Endothelial cell (in vitro differentiated cells): ENCODE measurements at regions not wholly inside any gene's neighbourhood (a gene's known extent, or its start where the extent isn't known, plus 50 kb on each side); places are given as distances from the start of the nearest gene placed in this dataset.

Experiments used
- DNase-seq: peaks from one replicate; pipeline ENCODE4 v3.0.0; 2021; ENCODE audit warnings: low spot score
- H3K27ac Mint-ChIP-seq: one replicate; pipeline ENCODE4 v1.8.0; 2021; ENCODE audit warnings: mixed read lengths, inconsistent platforms; ENCODE audit not compliant: unreplicated experiment
- H3K27me3 Mint-ChIP-seq: one replicate; pipeline ENCODE4 v1.8.0; 2021; ENCODE audit warnings: mild to moderate bottlenecking, moderate library complexity, mixed read lengths, inconsistent platforms; ENCODE audit not compliant: unreplicated experiment
- H3K36me3 Mint-ChIP-seq: one replicate; pipeline ENCODE4 v1.8.0; 2021; ENCODE audit warnings: mild to moderate bottlenecking, low read depth, mixed read lengths, inconsistent platforms; ENCODE audit not compliant: unreplicated experiment
- H3K4me1 Mint-ChIP-seq: one replicate; pipeline ENCODE4 v1.8.0; 2021; ENCODE audit warnings: mild to moderate bottlenecking, mixed read lengths, inconsistent platforms; ENCODE audit not compliant: unreplicated experiment
- H3K4me3 Mint-ChIP-seq: one replicate; pipeline ENCODE4 v1.8.0; 2021; ENCODE audit warnings: mild to moderate bottlenecking, mixed read lengths, inconsistent platforms; ENCODE audit not compliant: unreplicated experiment
- H3K9me3 Mint-ChIP-seq: one replicate; pipeline ENCODE4 v1.8.0; 2021; ENCODE audit warnings: mixed read lengths, inconsistent platforms; ENCODE audit not compliant: unreplicated experiment
- TF ChIP-seq, protein P1 (sequence below): fragments of 200-600 bp; sonication (generic); IDR thresholded peaks from one replicate; pipeline ENCODE4 v1.5.0; 2021; ENCODE audit warnings: antibody characterized with exemption; ENCODE audit not compliant: unreplicated experiment

DNA sequence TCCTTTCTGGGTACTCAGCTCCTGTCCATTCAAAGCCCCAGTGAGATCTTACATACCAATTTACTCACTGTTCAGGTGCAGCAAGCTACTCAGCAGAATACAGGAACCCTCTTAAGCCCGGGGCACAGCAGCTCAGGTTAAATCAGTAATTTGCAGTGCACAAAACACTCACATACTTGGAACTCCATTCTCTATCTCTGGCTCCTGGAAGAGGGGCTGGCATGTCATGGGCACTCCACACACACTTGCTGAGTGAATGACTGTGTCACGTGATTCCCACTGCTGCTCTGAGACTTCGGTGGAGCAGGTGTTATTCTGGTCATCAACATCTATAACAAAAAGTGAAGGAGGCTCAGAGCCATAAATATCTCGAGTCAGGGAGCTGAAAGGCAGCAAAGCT, 157.3 kb upstream of the BDNF start:
- H3K36me3 Mint-ChIP-seq: no peaks in the 10 kb centered on the region
- TF ChIP-seq, protein P1, sequence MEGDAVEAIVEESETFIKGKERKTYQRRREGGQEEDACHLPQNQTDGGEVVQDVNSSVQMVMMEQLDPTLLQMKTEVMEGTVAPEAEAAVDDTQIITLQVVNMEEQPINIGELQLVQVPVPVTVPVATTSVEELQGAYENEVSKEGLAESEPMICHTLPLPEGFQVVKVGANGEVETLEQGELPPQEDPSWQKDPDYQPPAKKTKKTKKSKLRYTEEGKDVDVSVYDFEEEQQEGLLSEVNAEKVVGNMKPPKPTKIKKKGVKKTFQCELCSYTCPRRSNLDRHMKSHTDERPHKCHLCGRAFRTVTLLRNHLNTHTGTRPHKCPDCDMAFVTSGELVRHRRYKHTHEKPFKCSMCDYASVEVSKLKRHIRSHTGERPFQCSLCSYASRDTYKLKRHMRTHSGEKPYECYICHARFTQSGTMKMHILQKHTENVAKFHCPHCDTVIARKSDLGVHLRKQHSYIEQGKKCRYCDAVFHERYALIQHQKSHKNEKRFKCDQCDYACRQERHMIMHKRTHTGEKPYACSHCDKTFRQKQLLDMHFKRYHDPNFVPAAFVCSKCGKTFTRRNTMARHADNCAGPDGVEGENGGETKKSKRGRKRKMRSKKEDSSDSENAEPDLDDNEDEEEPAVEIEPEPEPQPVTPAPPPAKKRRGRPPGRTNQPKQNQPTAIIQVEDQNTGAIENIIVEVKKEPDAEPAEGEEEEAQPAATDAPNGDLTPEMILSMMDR: no peak
- no peaks in the 10 kb centered on the region for H3K9me3 Mint-ChIP-seq
- H3K4me3 Mint-ChIP-seq: no peak overlapping the region
- no peaks in the 10 kb centered on the region for H3K27me3 Mint-ChIP-seq
- no peak for DNase-seq
- no peaks in the 10 kb centered on the region for H3K4me1 Mint-ChIP-seq
- H3K27ac Mint-ChIP-seq: no peak overlapping the region

DNA sequence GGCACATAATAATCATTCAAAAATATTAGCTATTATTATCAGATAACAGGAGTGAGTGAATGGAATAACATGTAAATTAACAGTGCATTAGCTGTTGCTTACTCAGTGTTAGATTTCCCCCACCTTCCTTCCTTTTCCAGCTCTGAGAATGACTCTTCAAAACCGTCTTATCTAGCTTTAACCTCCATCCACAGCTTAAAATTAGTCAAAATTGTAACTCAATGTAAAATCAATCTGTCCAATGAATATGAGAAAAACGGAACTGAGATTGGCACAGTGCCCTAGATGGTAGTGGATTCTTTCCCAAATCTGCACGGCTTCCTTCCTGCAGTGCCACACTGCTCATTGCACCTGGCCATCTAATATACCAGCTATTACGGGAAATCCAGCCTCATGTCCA, 156.8 kb upstream of the BDNF start:
- peaks cover 1% of the 10 kb centered on the region for H3K27me3 Mint-ChIP-seq
- no peak for DNase-seq
- no peak overlapping the region for H3K4me3 Mint-ChIP-seq
- no peaks in the 10 kb centered on the region for H3K36me3 Mint-ChIP-seq
- H3K4me1 Mint-ChIP-seq: no peaks in the 10 kb centered on the region
- no peaks in the 10 kb centered on the region for H3K9me3 Mint-ChIP-seq
- TF ChIP-seq, protein P1: no peak
- H3K27ac Mint-ChIP-seq: no peak overlapping the region

DNA sequence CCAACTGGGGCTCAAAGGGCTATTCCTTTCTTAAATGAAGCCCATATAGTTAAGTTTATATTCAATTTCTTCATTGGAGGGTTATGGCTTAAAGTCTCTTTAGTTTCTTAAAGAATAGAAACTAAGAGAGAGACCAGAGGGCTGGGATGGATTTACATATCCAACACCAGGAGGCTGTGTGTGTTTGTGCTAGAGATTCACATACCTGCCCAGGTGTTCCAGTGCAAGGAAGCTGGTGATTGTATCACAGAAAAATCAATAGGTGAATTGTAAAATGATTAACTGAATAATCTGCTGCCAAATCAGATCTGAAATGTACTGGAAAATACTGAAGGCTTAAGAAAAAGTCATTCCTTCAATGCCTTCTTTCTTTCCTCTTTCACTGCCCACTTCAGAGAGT, 148.2 kb upstream of the BDNF start:
- TF ChIP-seq, protein P1: no peak
- H3K9me3 Mint-ChIP-seq: no peaks in the 10 kb centered on the region
- peaks cover 4% of the 10 kb centered on the region for H3K27me3 Mint-ChIP-seq
- no peaks in the 10 kb centered on the region for H3K36me3 Mint-ChIP-seq
- H3K4me3 Mint-ChIP-seq: no peak overlapping the region
- no peaks in the 10 kb centered on the region for H3K4me1 Mint-ChIP-seq
- no peak overlapping the region for H3K27ac Mint-ChIP-seq
- DNase-seq: no peak

DNA sequence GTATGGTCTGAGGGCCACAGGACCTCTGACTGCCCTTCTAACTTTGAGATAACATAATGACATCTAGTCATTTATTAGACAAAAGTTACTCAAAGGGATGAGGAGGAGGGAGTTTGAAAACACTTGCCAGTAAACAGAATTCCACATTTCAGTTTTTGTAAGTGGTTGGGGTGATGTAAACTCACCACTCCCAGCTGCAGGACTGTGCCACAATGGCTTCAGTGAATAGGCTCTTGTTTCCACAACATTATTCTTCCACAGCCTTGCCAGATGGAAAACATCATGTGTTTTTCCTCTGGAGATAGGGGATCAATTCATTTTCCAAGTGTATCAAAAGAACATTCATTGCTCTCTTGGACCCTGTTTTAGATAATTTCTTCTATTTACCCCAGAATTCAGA, 147.2 kb upstream of the BDNF start:
- Mint-ChIP-seq H3K4me3 (no peak overlapping the region), H3K36me3 (no peaks in the 10 kb centered on the region), H3K4me1 (no peaks in the 10 kb centered on the region), H3K9me3 (no peaks in the 10 kb centered on the region), H3K27ac (no peak overlapping the region), H3K27me3 (peaks cover 4% of the 10 kb centered on the region)
- no peak for DNase-seq
- TF ChIP-seq, protein P1: no peak

DNA sequence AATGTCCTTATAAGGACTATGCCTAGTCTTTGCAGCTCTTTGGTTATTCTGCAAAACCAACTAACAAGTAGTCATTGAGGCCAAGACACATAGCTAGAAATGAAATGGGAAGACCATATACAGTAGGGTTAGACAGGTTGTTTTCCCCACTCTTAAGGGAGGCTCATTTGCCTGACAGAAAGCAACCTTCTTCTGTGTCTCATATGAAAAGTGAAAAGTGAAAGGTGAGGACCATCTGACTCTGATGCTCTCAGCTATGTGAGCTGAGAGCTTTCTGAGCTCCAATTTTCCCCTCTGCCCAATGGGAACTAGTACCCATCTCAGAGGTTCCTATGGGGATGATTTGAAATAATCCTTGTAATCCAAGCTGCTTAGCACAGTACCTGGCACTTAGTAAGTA, 142.0 kb upstream of the BDNF start:
- no peaks in the 10 kb centered on the region for H3K36me3 Mint-ChIP-seq
- H3K27me3 Mint-ChIP-seq: peaks cover 2% of the 10 kb centered on the region
- no peak overlapping the region for H3K4me3 Mint-ChIP-seq
- TF ChIP-seq, protein P1: no peak
- H3K27ac Mint-ChIP-seq: no peak overlapping the region
- no peaks in the 10 kb centered on the region for H3K9me3 Mint-ChIP-seq
- DNase-seq: no peak
- peaks cover 5% of the 10 kb centered on the region for H3K4me1 Mint-ChIP-seq
